PC-3 (cell line): ENCODE measurements at regions not wholly inside any gene's neighbourhood (a gene's known extent, or its start where the extent isn't known, plus 50 kb on each side); places are given as distances from the start of the nearest gene placed in this dataset.

Experiments
- EZH2 ChIP-seq: fragments of 300-600 bp; sonication (generic); IDR thresholded peaks from one replicate; pipeline ENCODE4 v1.6.1; 2017; ENCODE audit warnings: antibody characterized with exemption, mild to moderate bottlenecking, low read length; ENCODE audit not compliant: unreplicated experiment
- TF ChIP-seq, protein P1 (sequence below): fragments of 300-600 bp; sonication (generic); conservative IDR thresholded peaks from 2 replicates; pipeline ENCODE4 v1.5.1; 2017; ENCODE audit warnings: antibody characterized with exemption, low read depth, mild to moderate bottlenecking, low read length

- TF ChIP-seq, protein P1, sequence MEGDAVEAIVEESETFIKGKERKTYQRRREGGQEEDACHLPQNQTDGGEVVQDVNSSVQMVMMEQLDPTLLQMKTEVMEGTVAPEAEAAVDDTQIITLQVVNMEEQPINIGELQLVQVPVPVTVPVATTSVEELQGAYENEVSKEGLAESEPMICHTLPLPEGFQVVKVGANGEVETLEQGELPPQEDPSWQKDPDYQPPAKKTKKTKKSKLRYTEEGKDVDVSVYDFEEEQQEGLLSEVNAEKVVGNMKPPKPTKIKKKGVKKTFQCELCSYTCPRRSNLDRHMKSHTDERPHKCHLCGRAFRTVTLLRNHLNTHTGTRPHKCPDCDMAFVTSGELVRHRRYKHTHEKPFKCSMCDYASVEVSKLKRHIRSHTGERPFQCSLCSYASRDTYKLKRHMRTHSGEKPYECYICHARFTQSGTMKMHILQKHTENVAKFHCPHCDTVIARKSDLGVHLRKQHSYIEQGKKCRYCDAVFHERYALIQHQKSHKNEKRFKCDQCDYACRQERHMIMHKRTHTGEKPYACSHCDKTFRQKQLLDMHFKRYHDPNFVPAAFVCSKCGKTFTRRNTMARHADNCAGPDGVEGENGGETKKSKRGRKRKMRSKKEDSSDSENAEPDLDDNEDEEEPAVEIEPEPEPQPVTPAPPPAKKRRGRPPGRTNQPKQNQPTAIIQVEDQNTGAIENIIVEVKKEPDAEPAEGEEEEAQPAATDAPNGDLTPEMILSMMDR = peak; percentile 43; the same call in 1 of the 2 replicates
- TF ChIP-seq EZH2 = no peak
These were observed 261.9 kb upstream of the LUZP2 start for GRCh38 chr11:24234822-24235508.
